ENCODE measurements at regions not wholly inside any gene's neighbourhood (a gene's known extent, or its start where the extent isn't known, plus 50 kb on each side); places are given as distances from the start of the nearest gene placed in this dataset.
"Not testable (repeated sequence)": the region's sequence is repeated elsewhere in the genome, so short reads cannot be mapped to it uniquely, and the experiment has no call there.

GRCh38 chr2:154507186-154507585 is 191.3 kb upstream of the KCNJ3 start:
- no peak for DNase-seq (ENCODE audit: low read depth)
- TF ChIP-seq CTCF (IDR thresholded peaks at IDR 0.05; ENCODE audit: insufficient read depth, low read length), result no peak
- no peak overlapping the region for H3K4me3 ChIP-seq (ENCODE audit: low read depth, low read length)

- DNase-seq (ENCODE audit: low read depth), result no peak
- TF ChIP-seq CTCF (IDR thresholded peaks at IDR 0.05; ENCODE audit: insufficient read depth, low read length), result no peak
- no peak overlapping the region for H3K4me3 ChIP-seq (ENCODE audit: low read depth, low read length)
Observed at GRCh38 chr2:154518872-154519271, 179.6 kb upstream of the KCNJ3 start.

- H3K4me3 ChIP-seq (ENCODE audit: low read depth, low read length); DNase-seq (ENCODE audit: low read depth): not testable (repeated sequence)
Observed at GRCh38 chr2:154520951-154521350, 177.5 kb upstream of the KCNJ3 start.

GRCh38 chr2:154526234-154526633 is 172.3 kb upstream of the KCNJ3 start:
- no peak overlapping the region for H3K4me3 ChIP-seq (ENCODE audit: low read depth, low read length)
- TF ChIP-seq CTCF (IDR thresholded peaks at IDR 0.05; ENCODE audit: insufficient read depth, low read length), result no peak
- DNase-seq (ENCODE audit: low read depth), result no peak

- DNase-seq (ENCODE audit: low read depth), result no peak
- no peak for TF ChIP-seq CTCF (IDR thresholded peaks at IDR 0.05; ENCODE audit: insufficient read depth, low read length)
- H3K4me3 ChIP-seq (ENCODE audit: low read depth, low read length), result no peak overlapping the region
Observed at GRCh38 chr2:154527962-154528361, 170.5 kb upstream of the KCNJ3 start.

GRCh38 chr2:154532004-154532403 is 166.5 kb upstream of the KCNJ3 start:
- no peak for DNase-seq (ENCODE audit: low read depth)
- no peak for TF ChIP-seq CTCF (IDR thresholded peaks at IDR 0.05; ENCODE audit: insufficient read depth, low read length)
- no peak overlapping the region for H3K4me3 ChIP-seq (ENCODE audit: low read depth, low read length)

- TF ChIP-seq CTCF (IDR thresholded peaks at IDR 0.05; ENCODE audit: insufficient read depth, low read length), result no peak
- no peak for DNase-seq (ENCODE audit: low read depth)
- no peak overlapping the region for H3K4me3 ChIP-seq (ENCODE audit: low read depth, low read length)
Observed at GRCh38 chr2:154532763-154533162, 165.7 kb upstream of the KCNJ3 start.

Measured in fibroblast of the aortic adventitia (primary cell).